HG03097 (cell line): ENCODE measurements at regions not wholly inside any gene's neighbourhood (a gene's known extent, or its start where the extent isn't known, plus 50 kb on each side); places are given as distances from the start of the nearest gene placed in this dataset.

Experiments used
- ATAC-seq: cut with Tn5 transposase; IDR thresholded peaks from one replicate; pipeline ENCODE4 v1.9.1; 2021; ENCODE audit not compliant: unreplicated experiment, low FRiP score

DNA sequence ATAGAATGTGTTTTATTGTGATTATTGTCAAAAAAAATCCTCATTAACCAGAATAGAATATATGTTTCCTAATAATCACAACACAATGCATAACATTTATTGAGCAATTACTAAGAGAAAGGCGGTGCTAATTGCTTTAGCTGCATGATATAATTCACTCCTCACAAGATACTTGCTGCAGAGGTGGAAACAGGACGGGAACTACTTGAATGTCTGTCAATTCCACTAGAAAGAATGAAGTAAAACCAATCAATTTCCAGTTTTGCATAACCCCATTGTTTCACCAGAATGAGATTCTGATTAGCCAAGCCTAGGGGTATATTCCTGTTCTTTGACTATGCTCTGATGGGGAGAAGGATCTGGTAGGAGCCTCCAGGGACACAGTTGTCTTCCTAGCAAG, 239.1 kb upstream of the NRP1 start:
- ATAC-seq = no peak

- ATAC-seq = no peak
Observed at GRCh38 chr10:33571616-33572015, 237.1 kb upstream of the NRP1 start.

DNA sequence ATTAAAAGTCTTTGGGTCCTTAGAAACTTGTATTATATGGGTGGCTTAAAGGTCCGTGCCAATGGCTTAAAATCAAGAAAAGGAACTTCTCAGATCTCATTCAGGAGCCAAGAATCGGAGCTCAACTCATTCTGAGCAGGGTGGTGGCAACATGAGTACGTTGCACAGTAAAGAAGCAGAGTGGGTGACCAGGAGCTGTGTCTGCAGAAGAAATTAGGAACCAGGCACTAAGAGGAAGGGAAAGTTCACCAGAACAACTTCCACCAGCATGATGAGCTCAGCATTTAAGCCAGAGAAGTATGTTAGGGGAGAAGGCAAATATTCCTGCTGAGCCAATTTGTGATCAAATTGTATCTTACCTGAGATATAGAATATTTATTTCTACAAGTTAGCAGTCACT, 236.0 kb upstream of the NRP1 start:
- ATAC-seq = no peak

GRCh38 chr10:33569702-33570101, 235.2 kb upstream of the NRP1 start:
- ATAC-seq = no peak

GRCh38 chr10:33566426-33566825, 232.0 kb upstream of the NRP1 start:
- no peak for ATAC-seq

DNA sequence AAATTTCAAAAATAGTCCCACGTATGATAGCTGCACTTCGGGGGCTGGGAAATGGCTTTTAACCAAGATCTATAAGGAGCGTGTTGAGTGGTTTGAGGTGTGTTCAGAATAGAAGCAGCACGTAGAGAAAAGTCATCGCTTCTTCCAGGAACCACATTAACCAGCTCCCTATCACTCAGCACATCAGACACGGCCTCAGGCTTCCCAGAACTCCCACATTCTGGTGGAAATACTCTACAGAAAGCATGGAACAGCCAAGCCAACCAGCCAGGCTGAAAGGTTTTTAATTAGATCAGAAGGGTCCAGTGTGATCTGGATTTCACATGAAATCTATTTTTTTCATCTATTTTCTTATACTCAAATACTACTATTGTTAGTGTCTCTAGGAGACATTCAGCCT, 231.5 kb upstream of the NRP1 start:
- no peak for ATAC-seq

GRCh38 chr10:33565231-33565630, 230.8 kb upstream of the NRP1 start:
- no peak for ATAC-seq

GRCh38 chr10:33559105-33559504, 224.6 kb upstream of the NRP1 start:
- no peak for ATAC-seq

GRCh38 chr10:33557313-33557712, 222.8 kb upstream of the NRP1 start:
- ATAC-seq = no peak

DNA sequence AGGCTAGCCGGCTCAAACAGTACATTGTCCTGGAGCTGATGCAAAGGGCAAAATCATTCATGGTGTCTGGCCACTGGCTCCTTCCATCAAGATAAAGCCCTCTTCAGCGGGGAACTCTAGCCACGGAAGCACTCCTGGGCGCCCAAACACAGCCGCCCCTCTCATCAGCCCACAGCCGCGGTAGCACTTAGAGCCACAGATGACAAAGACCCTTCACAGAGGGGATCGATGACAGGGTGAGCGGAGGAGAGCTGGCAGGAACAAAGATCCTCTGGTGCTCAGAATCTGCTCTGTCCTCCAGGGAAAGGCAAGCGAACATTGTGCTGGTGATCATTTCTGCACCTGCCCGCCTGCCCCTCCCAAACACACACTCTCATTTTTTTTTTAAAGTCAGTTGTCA, 222.2 kb upstream of the NRP1 start:
- no peak for ATAC-seq

DNA sequence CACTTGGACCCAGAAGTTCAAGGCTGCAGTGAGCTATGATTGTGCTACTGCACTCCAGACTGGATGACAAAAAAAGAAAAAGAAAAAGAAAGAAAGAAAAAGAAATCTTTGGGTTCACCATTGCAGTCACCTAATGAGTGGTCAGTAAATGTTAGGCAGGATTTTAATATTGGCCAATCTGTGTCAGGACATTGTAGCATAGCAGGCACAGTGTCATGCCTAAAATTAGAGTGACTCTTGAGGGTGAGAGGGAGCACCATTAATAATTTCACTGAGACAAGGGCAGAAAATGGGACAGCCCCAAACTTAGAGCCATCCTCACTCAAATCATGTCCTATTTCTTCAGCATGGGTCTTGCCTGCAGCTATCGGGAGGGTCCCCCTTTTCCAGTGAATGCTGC, 221.6 kb upstream of the NRP1 start:
- ATAC-seq = no peak

DNA sequence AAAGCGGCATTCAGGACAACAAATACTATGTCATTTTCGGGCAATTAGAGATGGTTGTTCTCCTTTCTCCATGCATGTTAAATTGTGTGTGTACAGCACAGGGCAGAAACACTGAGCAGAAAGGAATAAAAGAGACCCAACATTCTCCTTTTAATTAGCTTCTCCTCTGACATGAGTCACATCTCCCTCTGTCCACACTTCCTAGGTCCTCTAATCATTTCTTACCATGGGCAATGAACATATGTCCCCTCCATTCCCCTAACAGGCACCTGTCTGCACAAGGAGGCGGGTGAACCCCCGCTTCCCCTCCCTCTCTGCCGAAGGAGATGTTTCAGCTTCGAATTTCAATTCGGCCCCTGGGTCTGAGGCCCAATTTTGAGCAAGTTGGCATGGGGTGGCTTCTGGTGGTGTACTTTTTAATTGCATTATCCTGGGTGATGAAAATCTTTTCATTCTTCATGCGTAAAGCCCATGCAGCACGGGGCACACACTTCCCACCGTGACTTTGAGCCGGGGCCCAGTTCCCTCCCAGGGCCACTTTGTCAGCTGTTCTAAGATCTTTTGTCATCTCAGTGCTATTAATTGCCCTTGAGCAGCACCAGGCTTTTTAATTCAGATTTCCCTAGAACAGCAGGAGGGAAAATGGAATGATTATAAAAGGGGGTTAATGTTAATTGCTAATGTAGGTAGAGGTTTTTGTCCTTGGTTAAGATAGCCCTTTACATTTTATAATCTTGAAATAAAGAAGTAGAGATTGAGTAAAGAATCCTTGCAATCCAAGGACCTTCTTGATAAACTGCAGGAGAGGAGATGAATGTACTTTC, 219.5 kb upstream of the NRP1 start:
- no peak for ATAC-seq

DNA sequence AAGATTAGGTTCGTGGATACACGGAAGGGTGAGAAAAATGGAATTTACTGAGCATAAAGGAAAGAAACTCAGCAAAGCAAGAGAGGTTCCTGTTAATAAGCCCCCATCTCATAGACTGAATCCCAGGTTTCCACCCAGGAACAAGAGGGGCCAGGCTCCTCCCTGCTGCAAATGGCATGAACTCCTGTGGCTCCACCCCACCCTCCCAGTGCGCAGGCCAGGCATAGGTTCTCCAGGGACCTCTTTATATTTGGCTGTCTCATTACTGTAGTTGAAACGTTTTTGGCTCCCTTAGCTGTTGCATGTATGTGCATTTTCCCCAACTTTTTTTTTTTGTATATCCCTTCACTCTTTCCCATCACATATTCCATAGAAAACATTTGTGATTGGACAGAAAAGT, 217.8 kb upstream of the NRP1 start:
- ATAC-seq = no peak

DNA sequence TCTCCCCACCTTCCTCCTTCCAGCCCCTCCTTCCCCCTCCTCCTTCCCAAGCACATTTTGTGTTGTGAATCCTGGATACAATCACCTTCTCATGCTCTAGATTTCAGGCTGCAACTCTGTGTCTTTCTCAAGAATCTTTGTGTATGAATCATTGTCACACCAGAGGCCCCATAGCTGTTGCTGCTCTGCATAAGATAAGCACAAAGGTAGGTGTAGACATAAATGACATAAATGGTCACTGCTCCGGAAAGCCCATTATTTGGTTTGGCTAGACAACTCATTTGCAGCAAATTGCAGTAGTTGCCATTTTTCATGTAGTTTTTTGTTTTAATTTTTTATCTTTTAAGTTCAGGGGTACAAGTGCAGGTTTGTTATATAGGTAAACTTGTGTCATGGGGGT, 216.3 kb upstream of the NRP1 start:
- ATAC-seq = no peak

DNA sequence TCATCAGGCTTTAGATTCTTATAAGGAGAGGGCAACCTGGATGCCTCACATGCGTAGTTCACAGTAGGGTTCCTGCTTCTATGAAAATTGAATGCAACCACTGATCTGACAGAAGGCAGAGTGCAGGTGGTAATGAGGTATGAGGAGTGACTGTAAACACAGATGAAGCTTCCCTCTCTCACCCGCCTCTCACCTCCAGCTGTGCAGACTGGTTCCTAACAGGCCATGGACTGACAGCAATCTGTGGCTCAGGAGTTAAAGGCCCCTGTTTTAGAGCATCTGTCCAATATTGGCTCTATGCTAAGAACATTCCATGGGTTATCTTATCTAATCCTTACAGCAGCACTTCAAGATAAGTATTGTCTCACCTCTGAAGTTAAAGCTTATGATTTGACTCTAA, 213.5 kb upstream of the NRP1 start:
- no peak for ATAC-seq

DNA sequence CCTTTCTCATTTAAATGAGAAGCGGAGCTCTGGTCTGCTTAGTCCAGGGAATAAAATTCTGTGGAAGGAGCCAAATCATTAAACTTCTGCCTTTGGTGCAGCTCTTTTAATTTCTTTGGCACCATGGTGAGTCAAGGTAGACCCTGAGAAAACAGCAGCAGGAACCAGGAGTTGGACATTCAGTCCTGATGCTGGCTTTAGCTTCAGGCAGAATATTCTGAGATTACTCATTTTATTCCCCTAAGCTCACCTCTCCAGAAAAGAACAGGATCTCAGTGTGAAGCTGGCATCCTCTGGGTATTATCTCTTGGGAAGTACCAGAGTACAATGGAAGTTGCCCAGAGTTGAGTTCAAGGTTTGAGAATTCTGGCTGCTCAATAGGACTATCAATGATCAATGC, 211.6 kb upstream of the NRP1 start:
- no peak for ATAC-seq

GRCh38 chr10:33542752-33543505, 208.5 kb upstream of the NRP1 start:
- ATAC-seq = no peak

GRCh38 chr10:33539116-33539515, 204.6 kb upstream of the NRP1 start:
- no peak for ATAC-seq

- ATAC-seq = no peak
Observed at GRCh38 chr10:33537066-33537465, 202.6 kb upstream of the NRP1 start.

- no peak for ATAC-seq
Observed at GRCh38 chr10:33536508-33536907, 202.0 kb upstream of the NRP1 start.

GRCh38 chr10:33535866-33536265, 201.4 kb upstream of the NRP1 start:
- no peak for ATAC-seq

GRCh38 chr10:33534416-33534815, 199.9 kb upstream of the NRP1 start:
- no peak for ATAC-seq
